HEK293T (cell line): ENCODE measurements at regions not wholly inside any gene's neighbourhood (a gene's known extent, or its start where the extent isn't known, plus 50 kb on each side); places are given as distances from the start of the nearest gene placed in this dataset.

Experiments
- ARNT ChIP-seq: fragments of 450-650 bp; IDR thresholded peaks from 2 replicates; pipeline ENCODE4 v1.6.1; 2017; ENCODE audit warnings: mild to moderate bottlenecking
- ELF4 ChIP-seq: fragments of 450-650 bp; IDR thresholded peaks from 2 replicates; pipeline ENCODE4 v1.6.1; 2017; ENCODE audit warnings: antibody characterized with exemption
- FOXA1 ChIP-seq: fragments of 450-650 bp; IDR thresholded peaks from 2 replicates; pipeline ENCODE4 v1.6.1; 2016; ENCODE audit warnings: mild to moderate bottlenecking
- FOXM1 ChIP-seq: fragments of 450-650 bp; IDR thresholded peaks from 2 replicates; pipeline ENCODE4 v1.6.1; 2017; ENCODE audit warnings: mild to moderate bottlenecking, borderline replicate concordance
- HDGF ChIP-seq: fragments of 450-650 bp; IDR thresholded peaks from 2 replicates; pipeline ENCODE4 v1.6.1; 2017; ENCODE audit warnings: antibody characterized with exemption, borderline replicate concordance
- SP1 ChIP-seq: fragments of 450-650 bp; IDR thresholded peaks from 2 replicates; pipeline ENCODE4 v1.6.1; 2017

GRCh38 chr12:118528625-118529024 is 152.3 kb downstream of the SUDS3 start:
- TF ChIP-seq SP1 (no peak), FOXM1 (no peak), ARNT (no peak), FOXA1 (no peak), ELF4 (no peak), HDGF (no peak)
